ENCODE measurements at regions not wholly inside any gene's neighbourhood (a gene's known extent, or its start where the extent isn't known, plus 50 kb on each side); places are given as distances from the start of the nearest gene placed in this dataset.
A peak's percentile ranks its signal among the peaks of the same experiment; 100 is the strongest.

DNA sequence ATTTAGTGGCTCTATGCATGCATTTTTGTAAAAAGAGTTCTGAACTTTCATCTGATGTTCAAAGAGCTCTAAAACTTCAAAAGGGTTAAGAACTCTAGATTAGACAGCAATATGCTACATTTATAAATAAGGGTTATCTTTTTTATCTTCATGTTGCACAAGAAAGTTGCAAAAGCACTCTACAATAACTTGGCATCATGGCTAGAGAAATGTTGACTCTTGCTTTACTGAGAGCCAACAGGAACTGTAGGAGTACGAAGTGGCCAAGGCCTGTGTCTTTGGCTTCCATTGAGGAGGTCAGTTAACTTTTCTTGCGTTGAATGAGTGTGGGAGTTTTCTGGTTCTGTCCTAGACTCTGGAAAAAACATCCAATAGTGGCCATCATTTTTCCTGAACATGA is 516.9 kb downstream of the TFAP2B start:
- no peak for FAIRE-seq

DNA sequence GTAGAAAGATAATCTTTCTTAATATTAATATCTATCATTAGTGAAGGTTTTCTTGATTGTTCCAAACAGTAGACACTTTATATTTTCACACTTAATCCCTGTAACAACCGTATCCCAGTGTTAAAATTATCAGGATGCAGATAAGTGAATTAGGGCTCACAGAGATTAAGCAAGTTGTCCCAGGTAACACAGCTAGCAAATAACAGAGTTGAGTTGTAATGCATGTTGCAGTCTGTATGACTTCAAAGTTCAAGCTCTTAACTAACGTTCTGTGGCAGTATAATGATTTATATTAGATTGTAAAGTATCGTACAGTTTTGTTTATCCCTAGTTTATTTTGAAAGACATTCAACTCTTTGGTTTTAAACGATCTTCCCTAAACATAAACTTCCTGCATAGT is 517.5 kb downstream of the TFAP2B start:
- no peak for FAIRE-seq

DNA sequence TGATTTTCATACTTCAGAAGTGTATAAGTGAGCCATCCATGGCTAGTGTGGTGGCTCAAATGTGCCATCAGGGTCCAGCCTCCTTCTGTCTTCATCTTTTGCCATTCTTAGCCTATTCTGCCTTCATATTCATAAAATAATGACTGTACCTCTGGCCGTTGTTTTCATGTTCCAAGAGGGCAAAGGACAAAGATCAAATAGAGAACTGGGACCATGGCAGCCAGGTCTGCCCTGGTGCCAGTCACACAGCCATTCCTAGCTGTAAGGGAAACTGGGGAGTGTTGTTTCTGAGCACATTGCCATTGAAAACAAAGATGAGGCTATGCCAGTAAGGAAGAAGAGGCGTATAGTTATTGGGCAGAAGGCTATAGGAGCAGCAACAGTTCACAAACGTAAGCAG is 518.6 kb downstream of the TFAP2B start:
- no peak for FAIRE-seq

DNA sequence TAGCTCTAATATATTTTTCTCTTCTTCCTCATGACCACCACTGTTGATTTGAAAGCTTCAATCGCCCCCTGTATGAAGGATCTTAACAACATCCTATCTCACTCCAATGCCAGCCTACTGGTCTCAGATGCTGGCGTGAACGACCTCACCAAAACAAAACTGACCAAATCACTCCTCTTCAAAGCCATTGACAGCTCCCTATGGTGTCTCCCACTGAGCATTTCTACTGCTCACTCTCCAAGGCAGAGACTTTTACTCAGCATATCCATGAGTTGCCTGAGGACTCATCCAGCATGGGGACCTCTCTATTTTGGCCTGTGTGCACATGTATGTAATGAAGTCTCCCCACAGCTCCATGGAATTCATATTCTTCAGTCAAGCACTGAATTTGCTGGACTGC is 520.4 kb downstream of the TFAP2B start:
- FAIRE-seq: no peak

DNA sequence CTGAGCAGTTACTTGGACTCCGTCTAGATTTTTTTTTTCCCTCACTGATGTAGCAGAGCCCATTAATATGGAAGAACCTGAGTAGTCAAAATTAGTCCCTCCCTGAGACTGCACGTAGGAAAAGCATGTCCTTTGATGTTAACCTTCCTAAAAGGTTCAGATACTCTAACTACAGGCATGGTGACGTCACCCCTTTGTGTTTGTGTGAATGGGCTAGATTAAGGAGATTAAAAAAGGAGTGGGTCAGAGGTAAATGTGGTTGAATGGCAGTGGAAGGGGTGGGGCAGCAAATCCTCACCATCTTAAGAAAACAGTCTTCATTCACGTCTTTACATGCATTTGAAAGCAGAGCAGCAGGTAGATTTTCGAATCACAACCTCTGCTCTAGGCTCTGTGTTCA is 521.1 kb downstream of the TFAP2B start:
- FAIRE-seq: no peak

DNA sequence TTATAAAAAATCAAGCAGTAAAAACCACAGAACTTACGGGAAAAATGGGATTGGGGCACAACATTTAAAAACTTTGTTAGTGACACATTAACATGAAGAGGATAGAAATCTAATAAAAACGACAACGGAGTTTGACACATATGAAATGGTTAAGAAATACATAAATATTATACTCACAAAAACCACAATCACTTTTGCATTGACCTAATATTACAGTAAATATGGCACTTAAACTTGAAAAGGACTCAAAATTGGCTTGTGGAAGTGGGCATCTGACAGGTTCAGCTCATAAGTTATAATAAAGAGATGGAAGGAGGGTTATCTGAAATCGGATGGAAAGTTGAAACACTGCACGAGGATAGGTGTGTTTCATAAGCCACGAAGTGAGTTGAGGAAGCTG is 523.7 kb downstream of the TFAP2B start:
- no peak for FAIRE-seq

DNA sequence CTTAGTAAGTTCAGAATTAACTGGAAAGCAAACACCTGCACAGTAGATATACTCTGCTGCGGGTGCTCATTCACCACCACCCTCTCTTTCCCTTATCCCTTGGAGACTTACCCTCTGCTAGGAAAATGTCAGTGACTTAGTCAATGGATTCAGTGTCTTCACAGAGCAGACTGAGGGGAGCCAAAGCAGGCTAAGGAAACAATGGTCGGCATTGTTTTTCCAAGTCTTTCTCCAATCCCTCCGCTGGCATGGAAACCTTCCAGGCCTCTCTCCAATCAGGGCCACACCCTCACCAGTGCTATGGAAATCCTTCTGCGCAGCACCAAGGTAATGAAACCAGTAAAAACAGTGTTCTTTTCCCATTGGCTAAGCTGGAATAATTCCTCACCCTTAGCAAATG is 531.2 kb downstream of the TFAP2B start:
- FAIRE-seq: no peak

DNA sequence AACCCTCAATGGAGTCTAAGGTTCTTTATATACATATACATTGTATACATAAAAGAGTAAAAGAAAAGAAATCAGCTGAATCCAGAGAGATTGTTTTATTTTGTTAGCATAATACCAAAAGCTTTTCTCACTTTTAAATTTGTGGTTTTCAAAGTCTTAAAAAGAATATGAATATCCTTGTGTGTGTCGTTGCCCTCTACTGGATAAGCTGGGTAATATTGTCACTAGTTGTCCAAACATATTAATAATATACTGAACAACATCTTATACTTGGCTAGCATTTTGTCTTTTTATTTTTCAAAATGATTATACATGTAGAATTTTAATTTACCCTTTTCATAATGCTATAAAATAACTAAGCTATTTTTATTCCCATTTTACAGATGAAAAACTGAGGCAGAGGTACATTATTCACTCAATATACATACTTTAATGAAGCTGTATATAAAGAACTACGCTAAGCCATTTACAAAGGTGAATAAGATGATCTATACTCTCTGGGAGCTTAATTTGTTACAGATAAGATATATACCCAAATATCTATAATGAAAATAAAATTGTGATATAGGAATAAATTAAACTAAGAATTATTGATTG is 531.7 kb downstream of the TFAP2B start:
- FAIRE-seq: peak; percentile 30

DNA sequence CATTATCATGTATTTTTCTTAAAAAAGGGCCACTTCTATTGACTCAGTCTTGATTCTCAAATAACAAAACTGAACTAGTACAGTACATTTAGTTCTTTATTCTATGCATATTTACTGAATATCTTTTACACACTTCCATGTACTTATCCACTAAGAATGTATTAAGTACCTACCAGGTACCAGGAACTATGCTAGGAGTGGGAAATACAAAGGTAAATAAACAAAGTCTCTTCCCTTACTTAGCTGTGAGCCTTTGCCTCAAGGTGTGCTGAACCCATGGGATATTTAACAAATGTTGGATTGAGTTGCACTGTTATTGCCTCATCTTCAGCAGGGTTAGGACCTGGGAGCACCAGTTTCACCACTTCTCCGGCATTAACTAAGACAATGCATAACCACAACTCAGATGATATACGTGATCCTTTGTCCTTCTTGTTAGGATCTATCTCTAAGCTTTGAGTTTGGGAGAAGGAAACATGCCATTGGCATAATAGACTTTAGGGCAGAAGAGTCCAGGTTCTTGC is 533.9 kb downstream of the TFAP2B start:
- no peak for FAIRE-seq

DNA sequence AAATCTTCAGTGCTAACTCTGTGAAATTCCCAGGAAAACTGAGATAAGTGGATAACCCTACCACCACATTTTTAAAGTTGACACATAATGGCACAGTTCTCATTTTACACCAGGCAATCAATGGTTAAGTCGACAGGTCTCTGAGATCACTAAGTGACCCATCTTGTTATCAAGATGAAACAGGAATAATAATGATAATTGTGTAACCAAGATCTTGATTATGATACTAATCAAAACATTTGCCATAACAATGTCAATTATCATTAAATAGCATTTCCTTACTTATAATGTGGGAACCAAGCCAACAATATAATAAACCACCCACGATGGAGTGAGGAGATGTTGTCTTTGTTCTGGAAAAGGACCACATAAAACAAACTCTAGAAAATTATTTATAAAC is 541.6 kb downstream of the TFAP2B start:
- FAIRE-seq: no peak

DNA sequence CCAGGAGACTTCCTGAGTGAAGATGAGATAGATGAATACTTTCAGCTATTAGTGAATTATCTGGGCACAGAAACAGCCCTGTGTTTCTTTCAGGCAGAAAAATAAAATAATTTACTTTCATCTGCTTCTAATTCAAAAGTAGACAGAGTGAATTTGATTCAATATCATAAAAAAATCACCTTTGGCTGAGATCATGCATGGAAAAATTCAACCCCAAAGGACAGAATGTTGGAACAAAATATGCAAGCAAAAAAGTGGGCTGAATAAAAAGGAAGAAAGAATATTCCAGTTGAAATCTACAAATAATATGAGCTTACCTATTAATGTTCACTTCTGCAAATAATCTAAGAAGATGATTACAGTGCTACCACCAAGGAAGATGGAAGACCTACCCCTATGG is 546.9 kb downstream of the TFAP2B start:
- no peak for FAIRE-seq

DNA sequence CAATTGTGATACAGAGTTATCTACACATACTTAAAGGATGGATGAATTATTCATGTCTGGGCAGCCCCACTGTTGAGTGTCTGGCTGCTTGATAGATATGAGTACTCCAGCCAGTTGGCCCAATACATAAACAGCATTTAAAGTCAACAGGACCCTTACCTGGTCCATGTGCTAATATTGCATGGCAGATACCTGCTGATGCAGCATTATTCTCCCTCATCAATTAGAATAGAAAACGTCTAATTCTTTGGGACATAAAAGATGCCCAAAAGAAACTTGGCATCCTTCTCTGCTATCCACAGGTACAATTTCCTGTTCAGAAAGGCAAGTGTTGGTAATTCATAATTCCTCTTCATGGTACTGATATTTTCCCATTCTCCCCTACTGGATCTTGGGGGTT is 550.8 kb downstream of the TFAP2B start:
- FAIRE-seq: no peak

DNA sequence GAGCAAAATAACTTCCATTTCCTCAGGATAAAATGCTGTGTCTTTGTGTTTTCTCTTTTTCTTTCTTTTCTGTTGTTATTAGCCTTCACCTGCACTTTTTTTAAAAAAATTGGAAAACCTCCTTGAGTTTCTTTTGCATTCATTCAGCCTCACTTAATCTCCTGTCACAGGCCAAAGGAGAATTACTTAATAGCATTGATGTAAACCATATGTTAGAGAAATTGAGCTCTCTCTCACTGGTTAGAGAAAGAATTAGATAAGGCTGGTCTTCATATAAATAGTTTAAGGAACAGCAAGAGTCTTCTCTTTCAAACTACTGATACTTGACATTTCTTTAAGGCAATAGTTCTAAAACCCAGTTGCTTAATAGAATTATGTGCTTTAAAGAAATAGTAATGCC is 564.2 kb downstream of the TFAP2B start:
- no peak for FAIRE-seq

DNA sequence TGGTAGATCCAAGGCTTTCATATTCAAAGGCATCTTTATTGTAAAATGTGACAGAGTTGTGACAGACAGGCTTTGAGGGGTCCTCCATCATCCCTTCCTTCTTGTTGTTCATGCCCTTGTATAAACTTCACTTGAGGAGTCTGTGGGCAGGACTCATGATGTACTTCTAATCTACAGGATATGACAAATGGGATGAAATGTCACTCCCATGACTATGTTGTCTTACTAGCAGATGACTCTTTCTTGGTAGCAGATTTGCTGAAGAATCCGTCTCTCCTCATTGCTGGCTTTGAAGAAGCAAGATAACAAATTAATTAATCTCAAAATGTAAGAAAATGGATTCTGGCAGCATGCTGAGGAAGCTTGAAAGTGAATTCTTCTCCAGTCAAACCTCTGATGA is 566.1 kb downstream of the TFAP2B start:
- FAIRE-seq: no peak

DNA sequence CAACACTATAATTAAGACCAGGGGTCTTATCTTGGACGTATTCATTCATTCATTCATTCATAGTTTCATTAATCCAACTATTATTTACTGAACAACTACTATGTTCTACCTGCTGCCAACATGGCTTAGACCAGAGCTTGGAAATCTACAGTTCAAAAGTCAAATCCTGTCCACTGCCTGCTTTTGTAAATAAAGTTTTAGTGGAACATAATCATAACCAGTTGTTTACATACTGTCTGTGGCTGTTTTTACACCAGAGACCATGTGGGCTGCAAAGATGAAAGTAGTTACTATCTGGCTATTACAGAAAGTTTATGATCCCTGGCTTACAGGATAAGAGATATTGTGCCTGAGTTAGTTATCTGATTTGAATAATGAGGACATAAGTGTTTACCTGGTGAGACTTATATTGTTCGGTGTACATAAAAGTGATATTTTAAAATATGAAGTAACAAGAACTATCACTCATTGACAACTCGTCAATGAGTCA is 567.7 kb downstream of the TFAP2B start:
- no peak for FAIRE-seq

DNA sequence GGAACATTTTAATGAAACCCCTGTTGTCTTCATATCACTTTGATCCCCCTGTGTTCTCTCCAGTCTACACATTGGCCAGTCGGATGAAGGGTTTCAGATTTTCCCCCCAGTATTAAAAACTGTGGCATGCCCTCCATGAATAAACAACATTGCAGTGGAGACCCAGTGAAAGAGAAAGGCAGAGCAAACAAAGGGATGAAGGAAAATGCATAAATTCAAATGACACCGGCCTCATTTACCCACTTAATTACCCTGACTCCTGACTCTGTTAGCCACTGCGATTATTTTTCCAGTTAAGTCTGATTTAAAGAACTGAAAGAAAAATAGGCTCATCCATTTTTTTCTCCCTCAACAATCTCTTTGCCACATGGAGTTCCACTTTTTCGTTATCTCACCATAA is 569.2 kb downstream of the TFAP2B start:
- FAIRE-seq: no peak

DNA sequence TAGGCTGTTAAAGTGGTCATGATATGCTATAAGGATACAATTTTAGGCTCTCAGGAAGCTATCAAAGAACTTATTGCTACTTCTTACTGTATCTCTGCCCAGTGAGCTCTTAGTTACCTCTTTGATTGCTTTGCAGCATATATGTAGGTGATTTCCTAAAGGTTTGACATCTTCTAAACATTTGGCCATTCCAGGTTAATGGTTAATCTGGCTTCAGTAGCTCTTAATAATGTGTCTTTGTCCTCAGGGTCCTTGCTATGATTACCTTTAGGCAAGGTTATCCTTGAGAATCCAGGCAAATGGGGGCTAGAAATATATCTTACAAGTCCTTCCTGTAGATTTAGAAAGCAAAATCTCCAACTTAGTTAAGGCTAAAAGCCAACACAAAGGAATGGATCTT is 575.4 kb downstream of the TFAP2B start:
- no peak for FAIRE-seq

DNA sequence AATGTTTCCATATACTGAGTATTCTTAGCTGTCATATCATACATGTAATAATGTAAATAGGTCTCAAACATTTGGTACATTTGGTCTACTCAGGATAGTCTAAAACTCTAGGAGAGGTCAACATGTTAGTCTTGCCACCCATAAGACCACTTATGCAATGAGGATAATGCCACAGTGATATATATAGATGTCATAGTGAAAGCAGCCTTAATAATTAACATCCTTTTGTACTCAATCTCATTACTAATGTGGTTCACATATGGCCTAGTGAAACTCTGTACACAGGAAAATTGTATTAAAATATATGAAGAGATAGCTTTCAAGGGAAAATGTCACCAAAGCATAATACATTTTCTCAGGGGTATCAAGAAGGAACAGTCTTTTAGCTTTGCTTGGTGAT is 577.9 kb downstream of the TFAP2B start:
- FAIRE-seq: no peak

DNA sequence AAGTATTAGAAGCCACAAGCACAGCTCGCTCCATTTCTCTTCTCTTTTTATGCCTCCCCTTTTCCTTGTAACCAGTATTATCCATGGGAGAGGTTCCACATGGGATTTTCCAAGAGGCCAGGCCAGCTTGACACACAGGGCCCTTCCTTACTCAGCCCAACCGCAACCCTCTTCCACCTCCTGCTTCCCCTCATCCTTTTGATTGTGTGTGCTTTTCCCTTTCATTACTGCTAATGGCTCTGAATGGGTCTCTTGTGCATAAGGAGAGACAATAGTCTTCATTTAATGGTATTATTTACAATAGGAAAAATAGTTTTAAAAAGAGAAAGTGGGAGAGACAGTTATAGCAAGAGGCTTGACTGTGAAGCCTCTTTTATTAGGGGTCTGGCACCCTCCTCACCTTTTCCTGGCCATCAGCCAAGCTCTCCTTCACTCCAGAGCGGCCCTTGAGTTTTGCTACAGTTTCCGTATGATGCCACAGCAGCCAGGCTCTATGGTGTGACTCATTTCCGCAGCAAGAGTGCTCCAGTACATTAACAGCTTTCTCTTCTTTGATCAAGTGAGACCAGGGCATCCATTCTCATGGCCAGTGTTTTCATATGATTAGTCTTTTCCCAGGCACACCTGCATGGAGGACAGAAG is 579.5 kb downstream of the TFAP2B start:
- FAIRE-seq: no peak

DNA sequence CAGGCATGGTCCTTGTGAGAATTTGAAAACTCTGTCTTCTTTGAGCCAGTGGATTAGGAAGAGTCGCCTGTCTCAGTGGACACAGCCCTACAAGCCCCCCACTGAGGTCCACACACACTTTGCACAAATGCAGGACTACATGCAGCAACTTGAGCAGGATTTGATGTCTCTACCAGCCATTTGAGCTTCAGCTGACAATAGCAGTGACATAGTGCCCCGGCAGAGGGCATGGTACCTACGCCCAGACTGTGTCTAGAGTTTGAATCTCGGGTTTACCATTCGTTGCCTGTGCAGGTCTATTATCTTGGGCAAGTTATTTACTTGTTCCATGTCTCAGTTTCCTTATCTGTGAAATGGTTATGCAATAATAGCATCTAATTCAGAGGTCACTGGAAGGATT is 580.1 kb downstream of the TFAP2B start:
- no peak for FAIRE-seq

DNA sequence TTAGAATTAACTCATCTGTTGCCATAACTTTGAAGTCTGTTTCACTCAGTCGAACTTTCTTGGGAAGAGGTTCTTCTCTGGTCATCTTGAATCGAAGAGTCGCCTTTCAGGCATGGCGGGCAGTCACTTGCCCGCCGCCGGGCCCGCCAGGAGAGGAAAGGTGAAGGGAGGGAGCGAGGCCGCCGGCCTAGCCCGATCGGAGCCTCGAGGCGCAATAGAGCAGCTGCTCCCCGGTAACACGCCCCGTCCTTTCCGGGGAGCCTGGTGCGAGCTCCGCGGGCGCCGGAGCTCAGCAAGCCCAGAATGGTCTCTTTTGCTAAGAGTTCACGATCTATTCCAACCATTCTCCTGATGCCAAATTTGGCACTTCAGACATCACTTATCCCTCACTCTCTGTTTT is 591.8 kb downstream of the TFAP2B start:
- no peak for FAIRE-seq

DNA sequence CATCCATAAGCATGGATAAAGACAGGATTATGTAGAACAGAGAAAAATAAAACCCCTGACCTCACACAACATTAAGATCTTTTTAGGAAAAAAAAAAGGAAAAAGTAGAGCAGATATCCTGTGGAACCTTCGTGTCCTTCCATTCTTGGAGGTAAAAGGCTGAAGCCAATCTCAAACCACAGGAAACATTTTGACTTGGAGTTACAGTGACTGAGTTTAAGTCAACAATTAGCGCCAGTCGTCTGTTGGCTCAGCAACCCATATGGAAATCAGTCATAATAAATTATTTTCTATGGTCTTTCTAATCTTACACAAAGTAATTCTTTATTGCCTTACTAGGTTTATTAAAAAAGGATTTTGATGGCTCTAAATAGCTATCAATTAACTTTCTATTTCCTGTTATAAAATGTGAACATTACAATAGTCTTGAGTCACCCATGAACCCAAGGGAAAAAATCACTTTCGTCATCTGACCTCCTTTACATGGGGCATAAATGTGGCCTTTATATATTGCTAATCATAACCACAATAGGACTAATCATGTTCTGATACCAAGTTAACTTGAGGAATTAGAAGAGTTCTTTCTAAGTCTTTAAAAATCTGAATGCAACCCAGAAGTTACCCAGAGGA is 592.9 kb downstream of the TFAP2B start:
- FAIRE-seq: no peak

DNA sequence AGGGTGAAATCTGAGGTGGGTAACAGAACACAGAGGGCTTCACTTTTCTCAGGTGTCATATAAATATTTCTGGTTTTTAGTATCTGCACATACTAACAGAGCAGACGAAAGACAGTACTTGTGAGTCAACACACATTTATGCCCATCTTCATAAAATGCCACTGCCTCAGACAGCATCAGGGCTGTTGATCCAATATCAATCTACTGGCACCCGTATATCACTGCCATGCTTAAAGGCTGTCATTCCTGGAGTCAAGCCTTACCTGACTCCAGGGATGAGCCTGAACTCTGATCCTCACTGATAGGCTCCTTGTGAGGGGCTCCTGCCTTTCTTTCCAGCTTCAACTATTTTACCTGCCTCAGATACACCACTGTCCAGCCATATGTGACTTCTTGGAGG is 595.7 kb downstream of the TFAP2B start:
- FAIRE-seq: no peak

DNA sequence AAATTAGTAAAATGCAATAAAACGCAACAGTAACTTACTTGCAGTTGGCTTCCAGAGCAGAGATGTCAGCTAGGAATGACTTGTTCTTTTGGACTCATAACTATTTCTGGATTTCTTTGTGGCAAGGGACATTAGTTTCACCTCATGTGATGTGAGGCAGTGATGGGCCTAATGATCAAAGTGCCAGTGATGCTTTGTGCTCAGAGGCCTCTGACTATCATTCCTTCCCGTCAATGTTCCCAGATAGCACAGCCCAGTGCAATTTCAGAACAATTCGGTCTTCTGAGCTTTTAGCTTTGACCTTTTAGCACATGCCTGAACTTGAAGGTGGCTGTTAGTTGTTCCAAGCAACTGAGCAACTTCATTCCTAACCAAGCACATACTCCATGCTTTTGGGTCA is 596.8 kb downstream of the TFAP2B start:
- FAIRE-seq: no peak
